ENCODE measurements at regions not wholly inside any gene's neighbourhood (a gene's known extent, or its start where the extent isn't known, plus 50 kb on each side); places are given as distances from the start of the nearest gene placed in this dataset.

DNA sequence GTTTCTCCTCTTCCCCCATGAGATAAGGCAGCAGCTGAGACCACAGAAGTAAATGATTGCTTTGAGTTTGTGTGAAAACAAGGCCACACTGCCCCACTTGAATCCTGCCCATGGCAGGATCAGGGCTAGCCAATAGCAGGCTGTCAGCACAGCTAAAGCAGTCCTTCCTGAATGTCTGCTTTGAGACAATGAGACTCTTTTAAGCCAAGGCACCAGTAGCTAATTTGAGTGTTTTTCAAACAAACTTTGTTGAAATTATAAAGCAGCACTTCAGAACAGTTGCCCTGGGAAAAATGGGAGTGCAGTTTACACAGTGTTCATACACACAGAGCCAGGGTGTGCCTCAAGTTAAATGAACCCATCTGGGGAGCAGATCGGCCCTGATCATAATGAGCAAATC, 103.5 kb upstream of the OR5AK2 start:
- H3K4me3 ChIP-seq: no peak overlapping the region
- no peak for DNase-seq
- H3K36me3 ChIP-seq: no peaks in the 10 kb centered on the region
- no peak overlapping the region for H3K27ac ChIP-seq (replicated peaks)
- H3K27me3 ChIP-seq (ENCODE audit: low read depth): no peaks in the 10 kb centered on the region
- H3K4me1 ChIP-seq: peaks cover 5% of the 10 kb centered on the region
- H3K9me3 ChIP-seq (replicated peaks): no peaks in the 10 kb centered on the region
- TF ChIP-seq CTCF (IDR thresholded peaks at IDR 0.05; ENCODE audit: borderline replicate concordance): no peak
- intact Hi-C loops (cut with micrococcal nuclease): no loop called here

- no peak overlapping the region for H3K27ac ChIP-seq (replicated peaks)
- H3K36me3 ChIP-seq: no peaks in the 10 kb centered on the region
- H3K9me3 ChIP-seq (replicated peaks): no peaks in the 10 kb centered on the region
- no peak overlapping the region for H3K4me3 ChIP-seq
- no peak for TF ChIP-seq CTCF (IDR thresholded peaks at IDR 0.05; ENCODE audit: borderline replicate concordance)
- H3K4me1 ChIP-seq: peaks cover 5% of the 10 kb centered on the region
- H3K27me3 ChIP-seq (ENCODE audit: low read depth): no peaks in the 10 kb centered on the region
- no peak for DNase-seq
- intact Hi-C loops (cut with micrococcal nuclease): no loop called here
Measured at GRCh38 chr11:56883371-56883987, 105.2 kb upstream of the OR5AK2 start.

- Histone ChIP-seq H3K27ac (replicated peaks) (peak overlapping the region; percentile 56), H3K4me3 (no peak overlapping the region), H3K9me3 (replicated peaks) (no peaks in the 10 kb centered on the region), H3K27me3 (ENCODE audit: low read depth) (no peaks in the 10 kb centered on the region), H3K36me3 (no peaks in the 10 kb centered on the region), H3K4me1 (no peaks in the 10 kb centered on the region)
- intact Hi-C loops (cut with micrococcal nuclease): no loop called here
- DNase-seq: no peak
- no peak for TF ChIP-seq CTCF (IDR thresholded peaks at IDR 0.05; ENCODE audit: borderline replicate concordance)
Measured at GRCh38 chr11:56876621-56877275, 112.0 kb upstream of the OR5AK2 start.

DNA sequence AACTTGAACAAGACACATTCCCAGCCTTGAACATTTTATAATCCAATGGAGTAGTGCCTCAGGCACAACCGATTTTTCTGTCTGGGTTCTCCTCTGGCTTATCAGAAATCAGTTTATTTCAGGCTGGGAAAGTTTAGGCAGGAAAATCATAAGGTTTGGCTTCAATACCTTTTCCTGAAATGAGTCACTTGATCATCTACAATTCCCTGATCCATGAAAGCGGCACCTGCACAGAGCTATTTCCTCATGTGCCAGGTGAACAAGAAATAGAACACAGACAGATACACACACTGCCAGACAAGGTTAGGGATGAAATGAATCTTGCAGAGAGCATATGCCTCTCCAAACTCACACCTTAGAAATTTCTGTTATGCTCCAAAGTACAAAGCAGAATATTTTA, 106.7 kb upstream of the OR9G4 start:
- no peaks in the 10 kb centered on the region for H3K27me3 ChIP-seq (ENCODE audit: low read depth)
- intact Hi-C loops (cut with micrococcal nuclease): no loop called here
- no peak overlapping the region for H3K4me3 ChIP-seq
- no peaks in the 10 kb centered on the region for H3K36me3 ChIP-seq
- DNase-seq: no peak
- H3K9me3 ChIP-seq (replicated peaks): peaks cover 19% of the 10 kb centered on the region
- no peaks in the 10 kb centered on the region for H3K4me1 ChIP-seq
- H3K27ac ChIP-seq (replicated peaks): no peak overlapping the region
- no peak for TF ChIP-seq CTCF (IDR thresholded peaks at IDR 0.05; ENCODE audit: borderline replicate concordance)

GRCh38 chr11:56852131-56852530, 103.6 kb upstream of the OR9G4 start:
- DNase-seq: no peak
- no peaks in the 10 kb centered on the region for H3K27me3 ChIP-seq (ENCODE audit: low read depth)
- no peaks in the 10 kb centered on the region for H3K36me3 ChIP-seq
- intact Hi-C loops (cut with micrococcal nuclease): no loop called here
- H3K27ac ChIP-seq (replicated peaks): no peak overlapping the region
- peaks cover 19% of the 10 kb centered on the region for H3K9me3 ChIP-seq (replicated peaks)
- no peaks in the 10 kb centered on the region for H3K4me1 ChIP-seq
- H3K4me3 ChIP-seq: no peak overlapping the region
- TF ChIP-seq CTCF (IDR thresholded peaks at IDR 0.05; ENCODE audit: borderline replicate concordance): no peak

Data from left ventricle myocardium inferior (tissue), 1 donor.